OCI-LY3 (cell line): ENCODE measurements at regions not wholly inside any gene's neighbourhood (a gene's known extent, or its start where the extent isn't known, plus 50 kb on each side); places are given as distances from the start of the nearest gene placed in this dataset.

Source experiments
- H2AFZ ChIP-seq: fragments of 200-600, 300-600 bp; shearing (Covaris generic); 2 replicates; pipeline ENCODE4 v1.6.0; 2014; ENCODE audit warnings: antibody characterized with exemption, low read depth, low read length
- H3K27ac ChIP-seq: fragments of 200-600, 300-600 bp; sonication (generic); 2 replicates; pipeline ENCODE4 v1.5.1; 2014; ENCODE audit warnings: mild to moderate bottlenecking, low read length, moderate library complexity, mixed read lengths
- H3K27me3 ChIP-seq: fragments of 200-600, 300-600 bp; sonication (generic); 2 replicates; pipeline ENCODE4 v1.6.1; 2014; ENCODE audit warnings: low read depth, low read length, mixed read lengths
- H3K36me3 ChIP-seq: fragments of 200-600, 300-600 bp; sonication (generic); replicated peaks from 2 replicates; pipeline ENCODE3; 2014; ENCODE audit warnings: low read depth, low read length, mixed read lengths
- H3K4me1 ChIP-seq: fragments of 300-600, 200-600 bp; sonication (generic); 2 replicates; pipeline ENCODE4 v1.6.1; 2014; ENCODE audit warnings: low read length, mixed read lengths
- H3K4me2 ChIP-seq: fragments of 200-600, 300-600 bp; sonication (generic); 2 replicates; pipeline ENCODE4 v1.6.1; 2014; ENCODE audit warnings: low read length, mixed read lengths
- H3K4me3 ChIP-seq: fragments of 300-600, 200-600 bp; sonication (generic); 2 replicates; pipeline ENCODE4 v1.5.1; 2014; ENCODE audit warnings: antibody characterized with exemption, mild to moderate bottlenecking, low read length, moderate library complexity
- H3K79me2 ChIP-seq: fragments of 300-600, 200-600 bp; shearing (Covaris generic); 2 replicates; pipeline ENCODE4 v1.6.1; 2014; ENCODE audit warnings: mild to moderate bottlenecking, low read length, mixed read lengths
- H3K9ac ChIP-seq: fragments of 300-600, 200-600 bp; shearing (Covaris generic); 2 replicates; pipeline ENCODE4 v1.6.0; 2014; ENCODE audit warnings: mild to moderate bottlenecking, low read length, moderate library complexity
- H3K9me3 ChIP-seq: fragments of 200-600, 300-600 bp; shearing (Covaris generic); 2 replicates; pipeline ENCODE4 v1.6.1; 2014; ENCODE audit warnings: low read length, mixed read lengths; ENCODE audit not compliant: insufficient read depth
- H4K20me1 ChIP-seq: fragments of 200-600, 300-600 bp; sonication (generic); 2 replicates; pipeline ENCODE4 v1.6.1; 2016; ENCODE audit warnings: low read length, mixed read lengths; ENCODE audit not compliant: insufficient read depth
- EZH2phosphoT487 ChIP-seq: fragments of 200-600 bp; shearing (Covaris generic); IDR thresholded peaks from 2 replicates; pipeline ENCODE4 v1.6.1; 2018; ENCODE audit warnings: antibody characterized with exemption, mixed run types, low read depth
- TF ChIP-seq, protein P1 (sequence below): fragments of 200-600, 300-600 bp; sonication (generic); IDR thresholded peaks from 2 replicates; pipeline ENCODE4 v1.5.1; 2014; ENCODE audit warnings: antibody characterized with exemption, low read length, low read depth

DNA sequence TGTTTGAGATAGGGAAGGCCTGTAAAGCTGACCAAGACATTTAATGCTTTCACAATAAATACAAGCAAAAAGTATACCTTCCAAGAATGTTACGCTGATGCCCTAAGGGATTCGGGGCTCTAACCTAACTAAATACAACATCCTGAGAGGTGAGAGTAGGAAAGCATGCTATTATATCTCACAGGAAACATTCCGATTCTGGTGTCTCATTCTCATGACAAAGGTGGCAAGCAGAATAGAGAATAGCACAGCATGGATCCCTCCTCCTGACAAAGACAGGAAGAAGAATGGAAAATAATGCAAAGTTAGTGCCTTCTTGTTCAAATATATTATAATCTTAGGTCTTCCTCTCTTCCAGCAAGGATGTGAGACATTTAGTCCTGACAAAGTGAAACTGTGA is 504.3 kb downstream of the TFEC start:
- Histone ChIP-seq H3K9me3 (no peaks in the 10 kb centered on the region), H3K4me1 (no peaks in the 10 kb centered on the region), H3K27me3 (no peaks in the 10 kb centered on the region), H3K4me2 (no peak overlapping the region), H3K9ac (no peak overlapping the region), H3K4me3 (no peak overlapping the region), H3K27ac (no peak overlapping the region), H2AFZ (no peak overlapping the region), H3K36me3 (no peaks in the 10 kb centered on the region), H4K20me1 (no peaks in the 10 kb centered on the region), H3K79me2 (no peaks in the 10 kb centered on the region)
- TF ChIP-seq, protein P1, sequence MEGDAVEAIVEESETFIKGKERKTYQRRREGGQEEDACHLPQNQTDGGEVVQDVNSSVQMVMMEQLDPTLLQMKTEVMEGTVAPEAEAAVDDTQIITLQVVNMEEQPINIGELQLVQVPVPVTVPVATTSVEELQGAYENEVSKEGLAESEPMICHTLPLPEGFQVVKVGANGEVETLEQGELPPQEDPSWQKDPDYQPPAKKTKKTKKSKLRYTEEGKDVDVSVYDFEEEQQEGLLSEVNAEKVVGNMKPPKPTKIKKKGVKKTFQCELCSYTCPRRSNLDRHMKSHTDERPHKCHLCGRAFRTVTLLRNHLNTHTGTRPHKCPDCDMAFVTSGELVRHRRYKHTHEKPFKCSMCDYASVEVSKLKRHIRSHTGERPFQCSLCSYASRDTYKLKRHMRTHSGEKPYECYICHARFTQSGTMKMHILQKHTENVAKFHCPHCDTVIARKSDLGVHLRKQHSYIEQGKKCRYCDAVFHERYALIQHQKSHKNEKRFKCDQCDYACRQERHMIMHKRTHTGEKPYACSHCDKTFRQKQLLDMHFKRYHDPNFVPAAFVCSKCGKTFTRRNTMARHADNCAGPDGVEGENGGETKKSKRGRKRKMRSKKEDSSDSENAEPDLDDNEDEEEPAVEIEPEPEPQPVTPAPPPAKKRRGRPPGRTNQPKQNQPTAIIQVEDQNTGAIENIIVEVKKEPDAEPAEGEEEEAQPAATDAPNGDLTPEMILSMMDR, result no peak
- no peak for TF ChIP-seq EZH2phosphoT487

DNA sequence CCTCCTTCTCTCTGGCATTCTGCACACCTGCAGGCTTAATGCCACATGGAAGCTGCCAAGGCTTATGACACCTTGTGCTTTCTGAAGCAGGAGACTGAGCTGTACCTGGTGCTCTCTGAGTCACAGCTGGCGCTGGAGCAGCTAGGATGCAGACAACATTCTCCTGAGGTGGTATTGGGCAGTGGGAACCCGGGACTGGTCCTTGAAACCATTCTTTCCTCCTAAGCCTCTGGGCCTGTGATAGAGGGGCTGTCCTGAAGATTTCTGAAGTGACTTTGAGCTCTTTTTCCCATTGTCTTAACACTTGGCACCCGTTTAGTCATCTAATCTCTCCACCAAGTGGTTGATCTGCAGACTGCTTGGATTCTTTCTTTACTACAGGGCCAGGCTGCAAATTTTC is 508.4 kb downstream of the TFEC start:
- Histone ChIP-seq H2AFZ (no peak overlapping the region), H3K9ac (no peak overlapping the region), H3K79me2 (no peaks in the 10 kb centered on the region), H3K4me1 (no peaks in the 10 kb centered on the region), H3K4me2 (no peak overlapping the region), H4K20me1 (no peaks in the 10 kb centered on the region), H3K27ac (no peak overlapping the region), H3K4me3 (no peak overlapping the region), H3K36me3 (no peaks in the 10 kb centered on the region), H3K27me3 (no peaks in the 10 kb centered on the region), H3K9me3 (no peaks in the 10 kb centered on the region)
- TF ChIP-seq EZH2phosphoT487, result no peak
- TF ChIP-seq, protein P1, result no peak

DNA sequence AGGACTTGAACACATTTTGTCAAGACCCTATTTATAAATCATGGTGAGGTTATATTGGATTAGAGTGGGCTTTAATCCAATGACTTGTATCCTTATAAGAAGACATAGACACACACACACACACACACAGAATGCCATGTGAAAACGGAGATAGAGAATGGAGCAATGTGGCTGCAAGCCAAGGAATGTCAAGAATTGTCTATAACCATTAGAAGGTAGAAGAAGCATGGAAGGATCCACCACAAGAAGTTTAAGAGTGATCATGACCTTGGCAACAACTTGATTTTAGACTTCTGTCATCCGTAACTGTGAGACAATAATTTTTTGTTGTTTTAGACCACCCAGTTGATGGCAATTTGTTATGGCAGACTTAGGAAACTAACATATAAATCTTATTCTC is 514.2 kb downstream of the TFEC start:
- H3K9me3 ChIP-seq, result no peaks in the 10 kb centered on the region
- H2AFZ ChIP-seq, result no peak overlapping the region
- no peak overlapping the region for H3K9ac ChIP-seq
- no peaks in the 10 kb centered on the region for H3K79me2 ChIP-seq
- H3K4me1 ChIP-seq, result no peaks in the 10 kb centered on the region
- no peak overlapping the region for H3K4me3 ChIP-seq
- H3K4me2 ChIP-seq, result no peak overlapping the region
- no peaks in the 10 kb centered on the region for H3K36me3 ChIP-seq
- no peak overlapping the region for H3K27ac ChIP-seq
- no peaks in the 10 kb centered on the region for H4K20me1 ChIP-seq
- no peak for TF ChIP-seq EZH2phosphoT487
- TF ChIP-seq, protein P1, result no peak
- H3K27me3 ChIP-seq, result no peaks in the 10 kb centered on the region

DNA sequence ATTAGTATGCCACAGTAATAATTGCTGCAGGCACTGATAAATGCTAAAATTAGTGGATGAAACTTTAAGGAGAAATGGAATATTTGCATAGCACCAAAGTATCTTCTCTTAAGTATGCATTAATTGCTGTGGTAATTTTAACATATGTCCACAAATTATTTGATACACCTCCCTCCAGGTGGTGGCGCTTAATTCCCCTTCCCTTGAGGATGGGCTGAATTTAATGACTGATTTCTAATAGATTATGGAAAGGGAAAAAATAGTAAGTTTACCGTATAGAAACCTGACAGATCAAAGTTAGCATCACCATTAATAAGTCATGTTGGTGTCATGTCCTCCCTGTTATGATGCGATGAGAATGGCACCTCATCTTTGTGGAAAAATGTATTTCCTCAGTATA is 519.2 kb downstream of the TFEC start:
- TF ChIP-seq EZH2phosphoT487, result no peak
- TF ChIP-seq, protein P1, result 0 out of 2 replicates have a peak, but pooled peaks have one; percentile 16
- Histone ChIP-seq H3K4me3 (no peak overlapping the region), H3K4me2 (no peak overlapping the region), H3K27ac (no peak overlapping the region), H3K9me3 (no peaks in the 10 kb centered on the region), H3K9ac (no peak overlapping the region), H4K20me1 (no peaks in the 10 kb centered on the region), H2AFZ (no peak overlapping the region), H3K79me2 (no peaks in the 10 kb centered on the region), H3K4me1 (no peaks in the 10 kb centered on the region), H3K36me3 (no peaks in the 10 kb centered on the region), H3K27me3 (no peaks in the 10 kb centered on the region)
